Activated CD4-positive, alpha-beta memory T cell treated with anti-CD3 and anti-CD28 coated beads for 36 hours (primary cell): ENCODE measurements at regions not wholly inside any gene's neighbourhood (a gene's known extent, or its start where the extent isn't known, plus 50 kb on each side); places are given as distances from the start of the nearest gene placed in this dataset.

Source experiments
- CTCF ChIA-PET: fragments of 350-600 bp; sonication (Branson Sonifier 250); formaldehyde crosslinking; loops from one replicate; lab custom pipeline; 2021; ENCODE audit warnings: antibody characterized with exemption, inconsistent platforms; lab: Charles Lee
- POLR2A ChIA-PET: fragments of 350-600 bp; sonication (Branson Sonifier 250); formaldehyde crosslinking; loops from one replicate; lab custom pipeline; 2021; ENCODE audit warnings: antibody characterized with exemption; lab: Charles Lee
- DNase-seq: peaks from one replicate; pipeline ENCODE4 v3.0.0-alpha.2; 2020
- H3K27ac Mint-ChIP-seq: one replicate; pipeline ENCODE4 v1.8.0; 2021; ENCODE audit warnings: mixed read lengths
- H3K27me3 Mint-ChIP-seq: one replicate; pipeline ENCODE4 v1.8.0; 2021; ENCODE audit warnings: mixed read lengths
- H3K36me3 Mint-ChIP-seq: one replicate; pipeline ENCODE4 v1.8.0; 2021; ENCODE audit warnings: mixed read lengths
- H3K4me1 Mint-ChIP-seq: one replicate; pipeline ENCODE4 v1.8.0; 2021; ENCODE audit warnings: low read depth, mixed read lengths
- H3K4me3 Mint-ChIP-seq: one replicate; pipeline ENCODE4 v1.8.0; 2021; ENCODE audit warnings: mild to moderate bottlenecking, mixed read lengths
- H3K9me3 Mint-ChIP-seq: one replicate; pipeline ENCODE4 v1.8.0; 2021; ENCODE audit warnings: mixed read lengths
- intact Hi-C: fragments of 100-400 bp; cut with micrococcal nuclease; formaldehyde crosslinking; loops from one replicate; pipeline ENCODE4 v1.15.1; 2023

- Mint-ChIP-seq H3K4me1 (peaks cover 19% of the 10 kb centered on the region), H3K4me3 (no peak overlapping the region), H3K27ac (no peak overlapping the region), H3K9me3 (no peaks in the 10 kb centered on the region), H3K36me3 (no peaks in the 10 kb centered on the region), H3K27me3 (no peaks in the 10 kb centered on the region)
- DNase-seq, result no peak
- CTCF ChIA-PET, result no interaction called here
- intact Hi-C loops, result no loop called here
- POLR2A ChIA-PET, result no interaction called here
Observed at GRCh38 chr14:97921296-97921695, 1124.1 kb downstream of the VRK1 start.

- POLR2A ChIA-PET, result no interaction called here
- Mint-ChIP-seq H3K36me3 (no peaks in the 10 kb centered on the region), H3K27ac (no peak overlapping the region), H3K9me3 (no peaks in the 10 kb centered on the region), H3K27me3 (no peaks in the 10 kb centered on the region), H3K4me3 (no peak overlapping the region), H3K4me1 (peaks cover 7% of the 10 kb centered on the region)
- intact Hi-C loops, result no loop called here
- CTCF ChIA-PET, result no interaction called here
- DNase-seq, result peak; percentile 16
Observed at GRCh38 chr14:97924922-97925613, 1127.9 kb downstream of the VRK1 start.

DNA sequence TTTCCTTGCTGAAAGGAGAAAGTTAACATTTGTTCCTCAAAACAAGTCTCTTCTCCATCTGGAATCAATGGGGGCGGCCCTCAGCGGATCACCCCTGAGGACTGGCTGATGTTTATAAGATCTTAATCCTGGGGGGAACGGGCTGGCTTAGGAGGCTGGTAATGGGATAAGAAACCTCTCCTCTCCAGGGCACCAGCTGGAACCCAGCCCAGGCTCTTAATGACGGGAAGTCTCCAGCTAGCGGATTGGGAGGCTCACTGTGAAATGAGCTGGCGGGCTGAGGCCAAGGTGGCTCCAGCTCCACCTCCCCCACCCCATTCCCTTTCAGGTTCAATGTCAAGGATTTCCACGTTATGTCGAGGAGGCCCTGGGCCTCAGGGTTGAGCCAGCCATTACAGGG is 1133.0 kb downstream of the VRK1 start:
- CTCF ChIA-PET, result no interaction called here
- peaks cover 7% of the 10 kb centered on the region for H3K36me3 Mint-ChIP-seq
- no peak overlapping the region for H3K4me3 Mint-ChIP-seq
- DNase-seq, result no peak
- no peak overlapping the region for H3K27ac Mint-ChIP-seq
- intact Hi-C loops, result no loop called here
- H3K9me3 Mint-ChIP-seq, result peaks cover 2% of the 10 kb centered on the region
- H3K4me1 Mint-ChIP-seq, result peaks cover 13% of the 10 kb centered on the region
- H3K27me3 Mint-ChIP-seq, result no peaks in the 10 kb centered on the region
- POLR2A ChIA-PET, result no interaction called here

DNA sequence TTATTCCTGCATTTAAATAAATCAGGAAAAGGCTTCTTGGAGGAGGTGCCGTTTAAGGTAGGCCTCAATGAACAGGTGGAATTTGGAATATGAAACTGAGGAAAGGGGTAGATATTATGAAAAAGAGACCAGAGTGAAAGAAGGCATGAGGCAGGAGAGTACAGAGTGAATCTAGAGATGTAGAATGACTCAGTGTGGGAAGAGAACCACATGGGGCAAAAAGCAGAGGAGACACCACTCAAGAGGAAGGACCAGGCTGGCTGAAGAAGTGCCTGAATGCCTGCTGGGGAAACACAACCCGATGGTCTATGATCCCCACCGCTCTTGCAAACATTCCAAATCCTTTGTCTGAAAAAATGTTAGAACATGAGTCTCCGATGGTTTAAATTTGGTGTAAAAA is 1134.1 kb downstream of the VRK1 start:
- no peak for DNase-seq
- intact Hi-C loops, result no loop called here
- ChIA-PET POLR2A (no interaction called here), CTCF (no interaction called here)
- Mint-ChIP-seq H3K4me1 (peaks cover 5% of the 10 kb centered on the region), H3K36me3 (peaks cover 7% of the 10 kb centered on the region), H3K9me3 (peaks cover 2% of the 10 kb centered on the region), H3K27me3 (no peaks in the 10 kb centered on the region), H3K4me3 (no peak overlapping the region), H3K27ac (no peak overlapping the region)

GRCh38 chr14:97942921-97943320 is 1145.7 kb downstream of the VRK1 start:
- no peak for DNase-seq
- CTCF ChIA-PET, result no interaction called here
- H3K4me3 Mint-ChIP-seq, result no peak overlapping the region
- H3K4me1 Mint-ChIP-seq, result peaks cover 17% of the 10 kb centered on the region
- H3K36me3 Mint-ChIP-seq, result peaks cover 16% of the 10 kb centered on the region
- peaks cover 7% of the 10 kb centered on the region for H3K9me3 Mint-ChIP-seq
- intact Hi-C loops, result loop anchor here (10.0 kb wide), 1 partner anchor 78 kb away; no protein-coding TSS in a partner anchor
- POLR2A ChIA-PET, result interaction anchor here (1.4 kb wide), 1 partner anchor 25 kb away, joined by 3 read pairs; no protein-coding TSS in a partner anchor
- no peaks in the 10 kb centered on the region for H3K27me3 Mint-ChIP-seq
- H3K27ac Mint-ChIP-seq, result no peak overlapping the region

DNA sequence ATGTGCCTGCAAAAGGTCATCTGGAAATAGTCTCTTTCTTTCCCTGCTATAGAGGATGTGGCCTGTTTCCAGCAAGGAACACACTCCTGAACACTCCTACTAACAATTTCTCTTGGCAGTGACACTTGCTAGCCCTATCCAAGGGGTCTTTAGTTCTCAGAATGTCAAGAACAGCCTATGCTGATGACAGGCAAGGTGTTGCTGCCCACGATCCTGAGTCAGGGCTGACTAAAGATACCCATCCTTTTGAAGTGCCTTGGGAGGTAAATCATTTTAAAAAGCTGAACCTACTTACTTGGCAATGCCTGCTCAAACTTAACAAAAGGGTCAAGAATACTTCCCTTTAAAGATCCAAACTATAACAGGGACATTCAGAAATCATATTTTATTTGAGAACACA is 1146.4 kb downstream of the VRK1 start:
- Mint-ChIP-seq H3K36me3 (peaks cover 17% of the 10 kb centered on the region), H3K4me1 (peaks cover 17% of the 10 kb centered on the region), H3K27me3 (no peaks in the 10 kb centered on the region), H3K9me3 (peaks cover 4% of the 10 kb centered on the region), H3K4me3 (no peak overlapping the region), H3K27ac (no peak overlapping the region)
- ChIA-PET POLR2A (interaction anchor here (1.4 kb wide), 1 partner anchor 26 kb away, joined by 3 read pairs; no protein-coding TSS in a partner anchor), CTCF (no interaction called here)
- intact Hi-C loops, result loop anchor here (10.0 kb wide), 1 partner anchor 79 kb away; no protein-coding TSS in a partner anchor
- DNase-seq, result peak; percentile 39

- ChIA-PET CTCF (no interaction called here), POLR2A (no interaction called here)
- Mint-ChIP-seq H3K4me3 (no peak overlapping the region), H3K27me3 (no peaks in the 10 kb centered on the region), H3K4me1 (peaks cover 17% of the 10 kb centered on the region), H3K27ac (peak overlapping the region; percentile 1), H3K36me3 (peaks cover 19% of the 10 kb centered on the region), H3K9me3 (peaks cover 4% of the 10 kb centered on the region)
- intact Hi-C loops, result loop anchor here (10.0 kb wide), 1 partner anchor 80 kb away; no protein-coding TSS in a partner anchor
- DNase-seq, result no peak
Observed at GRCh38 chr14:97944380-97944779, 1147.2 kb downstream of the VRK1 start.

GRCh38 chr14:97945631-97946030 is 1148.4 kb downstream of the VRK1 start:
- Mint-ChIP-seq H3K4me3 (no peak overlapping the region), H3K27ac (no peak overlapping the region), H3K36me3 (peaks cover 24% of the 10 kb centered on the region), H3K4me1 (peaks cover 17% of the 10 kb centered on the region), H3K9me3 (peaks cover 4% of the 10 kb centered on the region), H3K27me3 (no peaks in the 10 kb centered on the region)
- DNase-seq, result no peak
- intact Hi-C loops, result loop anchor here (10.0 kb wide), 1 partner anchor 81 kb away; no protein-coding TSS in a partner anchor
- CTCF ChIA-PET, result no interaction called here
- POLR2A ChIA-PET, result no interaction called here

- Mint-ChIP-seq H3K4me3 (no peak overlapping the region), H3K4me1 (peaks cover 17% of the 10 kb centered on the region), H3K9me3 (peaks cover 4% of the 10 kb centered on the region), H3K36me3 (peaks cover 27% of the 10 kb centered on the region), H3K27ac (no peak overlapping the region), H3K27me3 (no peaks in the 10 kb centered on the region)
- ChIA-PET POLR2A (no interaction called here), CTCF (no interaction called here)
- DNase-seq, result no peak
- intact Hi-C loops, result loop anchor here (10.0 kb wide), 1 partner anchor 81 kb away; no protein-coding TSS in a partner anchor
Observed at GRCh38 chr14:97946240-97946639, 1149.1 kb downstream of the VRK1 start.

- intact Hi-C loops, result loop anchor here (10.0 kb wide), 1 partner anchor 82 kb away; no protein-coding TSS in a partner anchor
- H3K4me1 Mint-ChIP-seq, result peaks cover 17% of the 10 kb centered on the region
- DNase-seq, result no peak
- H3K27me3 Mint-ChIP-seq, result no peaks in the 10 kb centered on the region
- peaks cover 3% of the 10 kb centered on the region for H3K9me3 Mint-ChIP-seq
- H3K27ac Mint-ChIP-seq, result no peak overlapping the region
- CTCF ChIA-PET, result no interaction called here
- POLR2A ChIA-PET, result no interaction called here
- H3K4me3 Mint-ChIP-seq, result no peak overlapping the region
- peaks cover 27% of the 10 kb centered on the region for H3K36me3 Mint-ChIP-seq
Observed at GRCh38 chr14:97946641-97947040, 1149.5 kb downstream of the VRK1 start.

DNA sequence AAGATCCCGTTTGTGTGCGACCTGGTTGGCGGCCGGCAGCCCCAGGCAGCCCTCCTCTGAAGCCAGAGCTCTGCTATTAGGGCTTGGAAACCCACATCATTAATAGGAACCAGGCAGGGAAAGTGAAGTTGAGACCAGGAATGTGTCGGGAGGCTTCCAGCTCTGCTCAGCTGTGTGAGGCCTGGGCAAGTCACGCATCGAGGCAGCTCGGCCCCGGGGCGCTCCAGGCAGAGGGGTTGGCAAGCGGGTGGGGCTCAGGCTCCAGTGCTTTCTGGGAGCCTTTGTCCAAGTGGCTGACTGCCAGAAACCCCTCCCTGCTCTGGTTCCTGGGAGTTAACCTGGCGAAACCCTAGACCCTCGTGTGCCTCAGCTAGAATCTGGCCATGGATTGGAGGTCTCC is 1151.7 kb downstream of the VRK1 start:
- ChIA-PET POLR2A (no interaction called here), CTCF (interaction anchor here (0.8 kb wide), 1 partner anchor 29 kb away, joined by 3 read pairs; no protein-coding TSS in a partner anchor)
- no peak overlapping the region for H3K27ac Mint-ChIP-seq
- H3K4me3 Mint-ChIP-seq, result no peak overlapping the region
- no peaks in the 10 kb centered on the region for H3K9me3 Mint-ChIP-seq
- intact Hi-C loops, result loop anchor here (10.0 kb wide), 1 partner anchor 84 kb away; no protein-coding TSS in a partner anchor
- H3K27me3 Mint-ChIP-seq, result no peaks in the 10 kb centered on the region
- peaks cover 11% of the 10 kb centered on the region for H3K4me1 Mint-ChIP-seq
- peaks cover 19% of the 10 kb centered on the region for H3K36me3 Mint-ChIP-seq
- DNase-seq, result no peak

- Mint-ChIP-seq H3K27me3 (no peaks in the 10 kb centered on the region), H3K4me3 (no peak overlapping the region), H3K9me3 (peaks cover 2% of the 10 kb centered on the region), H3K27ac (no peak overlapping the region), H3K4me1 (no peaks in the 10 kb centered on the region), H3K36me3 (peaks cover 46% of the 10 kb centered on the region)
- ChIA-PET POLR2A (interaction anchor here (0.7 kb wide), 1 partner anchor 22 kb away, joined by 3 read pairs; no protein-coding TSS in a partner anchor), CTCF (interaction anchor here (2.1 kb wide), 1 partner anchor 21 kb away, joined by 6 read pairs; no protein-coding TSS in a partner anchor)
- no peak for DNase-seq
- intact Hi-C loops, result no loop called here
Observed at GRCh38 chr14:97956581-97957340, 1159.6 kb downstream of the VRK1 start.
